HL-60 (cell line): ENCODE measurements at regions not wholly inside any gene's neighbourhood (a gene's known extent, or its start where the extent isn't known, plus 50 kb on each side); places are given as distances from the start of the nearest gene placed in this dataset.

Experiments used
- POLR2AphosphoS5 ChIP-seq: IDR thresholded peaks from 2 replicates; pipeline ENCODE4 v1.6.1; 2012; ENCODE audit warnings: low read depth
- SPI1 ChIP-seq: IDR thresholded peaks from 2 replicates; pipeline ENCODE4 v1.6.1; 2012; ENCODE audit warnings: low read depth, mild to moderate bottlenecking, borderline replicate concordance
- TF ChIP-seq, protein P1 (sequence below): IDR thresholded peaks from one replicate; pipeline ENCODE4 v1.5.1; 2011; ENCODE audit warnings: low read length, control low read depth, inconsistent platforms; ENCODE audit not compliant: insufficient read depth
- TF ChIP-seq, protein P2 (sequence below): IDR thresholded peaks from 2 replicates; pipeline ENCODE4 v1.6.1; 2012; ENCODE audit warnings: low read depth; ENCODE audit not compliant: insufficient replicate concordance

DNA sequence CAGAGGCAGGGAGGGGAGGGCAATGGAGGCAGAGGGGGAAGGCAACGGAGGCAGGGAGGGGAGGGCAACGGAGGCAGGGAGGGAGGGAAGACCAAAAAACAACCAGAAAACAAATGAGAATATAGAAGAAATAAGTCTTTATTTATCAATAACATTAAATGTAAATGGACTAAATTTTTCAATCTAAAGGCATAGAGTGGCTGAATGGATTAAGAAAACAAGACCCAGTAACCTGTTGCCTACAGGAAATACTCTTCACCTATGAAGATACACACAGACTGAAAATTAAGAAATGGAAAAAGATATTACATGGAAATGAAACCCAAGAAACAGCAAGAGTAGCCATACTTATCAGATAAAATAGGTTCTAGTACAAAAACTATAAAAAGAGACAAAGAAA lies 536.3 kb downstream of the TBC1D4 start:
- TF ChIP-seq, protein P1, sequence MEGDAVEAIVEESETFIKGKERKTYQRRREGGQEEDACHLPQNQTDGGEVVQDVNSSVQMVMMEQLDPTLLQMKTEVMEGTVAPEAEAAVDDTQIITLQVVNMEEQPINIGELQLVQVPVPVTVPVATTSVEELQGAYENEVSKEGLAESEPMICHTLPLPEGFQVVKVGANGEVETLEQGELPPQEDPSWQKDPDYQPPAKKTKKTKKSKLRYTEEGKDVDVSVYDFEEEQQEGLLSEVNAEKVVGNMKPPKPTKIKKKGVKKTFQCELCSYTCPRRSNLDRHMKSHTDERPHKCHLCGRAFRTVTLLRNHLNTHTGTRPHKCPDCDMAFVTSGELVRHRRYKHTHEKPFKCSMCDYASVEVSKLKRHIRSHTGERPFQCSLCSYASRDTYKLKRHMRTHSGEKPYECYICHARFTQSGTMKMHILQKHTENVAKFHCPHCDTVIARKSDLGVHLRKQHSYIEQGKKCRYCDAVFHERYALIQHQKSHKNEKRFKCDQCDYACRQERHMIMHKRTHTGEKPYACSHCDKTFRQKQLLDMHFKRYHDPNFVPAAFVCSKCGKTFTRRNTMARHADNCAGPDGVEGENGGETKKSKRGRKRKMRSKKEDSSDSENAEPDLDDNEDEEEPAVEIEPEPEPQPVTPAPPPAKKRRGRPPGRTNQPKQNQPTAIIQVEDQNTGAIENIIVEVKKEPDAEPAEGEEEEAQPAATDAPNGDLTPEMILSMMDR: no peak
- TF ChIP-seq POLR2AphosphoS5 (no peak), SPI1 (no peak)
- TF ChIP-seq, protein P2, sequence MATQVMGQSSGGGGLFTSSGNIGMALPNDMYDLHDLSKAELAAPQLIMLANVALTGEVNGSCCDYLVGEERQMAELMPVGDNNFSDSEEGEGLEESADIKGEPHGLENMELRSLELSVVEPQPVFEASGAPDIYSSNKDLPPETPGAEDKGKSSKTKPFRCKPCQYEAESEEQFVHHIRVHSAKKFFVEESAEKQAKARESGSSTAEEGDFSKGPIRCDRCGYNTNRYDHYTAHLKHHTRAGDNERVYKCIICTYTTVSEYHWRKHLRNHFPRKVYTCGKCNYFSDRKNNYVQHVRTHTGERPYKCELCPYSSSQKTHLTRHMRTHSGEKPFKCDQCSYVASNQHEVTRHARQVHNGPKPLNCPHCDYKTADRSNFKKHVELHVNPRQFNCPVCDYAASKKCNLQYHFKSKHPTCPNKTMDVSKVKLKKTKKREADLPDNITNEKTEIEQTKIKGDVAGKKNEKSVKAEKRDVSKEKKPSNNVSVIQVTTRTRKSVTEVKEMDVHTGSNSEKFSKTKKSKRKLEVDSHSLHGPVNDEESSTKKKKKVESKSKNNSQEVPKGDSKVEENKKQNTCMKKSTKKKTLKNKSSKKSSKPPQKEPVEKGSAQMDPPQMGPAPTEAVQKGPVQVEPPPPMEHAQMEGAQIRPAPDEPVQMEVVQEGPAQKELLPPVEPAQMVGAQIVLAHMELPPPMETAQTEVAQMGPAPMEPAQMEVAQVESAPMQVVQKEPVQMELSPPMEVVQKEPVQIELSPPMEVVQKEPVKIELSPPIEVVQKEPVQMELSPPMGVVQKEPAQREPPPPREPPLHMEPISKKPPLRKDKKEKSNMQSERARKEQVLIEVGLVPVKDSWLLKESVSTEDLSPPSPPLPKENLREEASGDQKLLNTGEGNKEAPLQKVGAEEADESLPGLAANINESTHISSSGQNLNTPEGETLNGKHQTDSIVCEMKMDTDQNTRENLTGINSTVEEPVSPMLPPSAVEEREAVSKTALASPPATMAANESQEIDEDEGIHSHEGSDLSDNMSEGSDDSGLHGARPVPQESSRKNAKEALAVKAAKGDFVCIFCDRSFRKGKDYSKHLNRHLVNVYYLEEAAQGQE: no peak
